HG03280 (cell line): ENCODE measurements at regions not wholly inside any gene's neighbourhood (a gene's known extent, or its start where the extent isn't known, plus 50 kb on each side); places are given as distances from the start of the nearest gene placed in this dataset.
"Not testable (repeated sequence)": the region's sequence is repeated elsewhere in the genome, so short reads cannot be mapped to it uniquely, and the experiment has no call there.

Experiments used
- ATAC-seq: cut with Tn5 transposase; IDR thresholded peaks from one replicate; pipeline ENCODE4 v1.9.1; 2021; ENCODE audit warnings: mild to moderate bottlenecking, moderate library complexity; ENCODE audit not compliant: unreplicated experiment

DNA sequence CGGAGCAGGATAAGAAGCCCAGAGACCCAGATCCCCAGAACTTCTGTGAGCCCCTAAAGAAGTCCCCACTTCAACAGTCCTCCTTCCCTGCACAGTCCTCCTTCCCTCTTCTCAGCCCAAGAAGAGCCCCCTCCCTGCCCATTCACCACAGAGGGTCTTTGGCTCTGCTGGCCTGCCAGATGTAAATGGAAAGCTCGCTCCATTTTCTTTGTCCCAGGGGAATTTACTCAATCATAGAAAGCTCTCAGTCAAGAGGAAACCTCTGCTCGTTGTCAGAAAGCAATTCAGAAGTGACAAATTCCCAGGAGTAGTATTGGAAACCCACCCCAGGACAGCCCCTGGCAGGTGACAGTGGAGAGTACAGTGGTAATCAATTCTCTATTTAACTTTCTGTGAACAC is 105.5 kb upstream of the SMAD3 start:
- no peak for ATAC-seq

DNA sequence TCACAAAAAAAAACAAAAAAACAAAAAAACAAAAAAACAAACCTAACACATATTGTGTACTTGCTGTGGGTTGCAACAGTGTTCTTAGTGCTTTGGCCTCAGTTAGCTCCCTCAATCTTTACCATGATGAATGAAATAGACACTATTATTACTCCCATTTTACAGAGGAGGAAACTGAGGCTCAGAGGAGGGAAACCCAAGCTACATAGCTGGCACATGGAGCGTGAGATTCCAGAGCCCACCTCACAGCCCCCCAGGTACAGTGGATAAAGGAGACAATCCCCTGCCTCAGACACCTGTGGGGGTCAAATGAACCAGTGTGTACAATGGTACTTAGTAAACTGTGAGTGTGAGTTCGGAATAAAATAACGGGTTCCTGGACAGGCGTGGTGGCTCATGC is 104.9 kb upstream of the SMAD3 start:
- no peak for ATAC-seq

DNA sequence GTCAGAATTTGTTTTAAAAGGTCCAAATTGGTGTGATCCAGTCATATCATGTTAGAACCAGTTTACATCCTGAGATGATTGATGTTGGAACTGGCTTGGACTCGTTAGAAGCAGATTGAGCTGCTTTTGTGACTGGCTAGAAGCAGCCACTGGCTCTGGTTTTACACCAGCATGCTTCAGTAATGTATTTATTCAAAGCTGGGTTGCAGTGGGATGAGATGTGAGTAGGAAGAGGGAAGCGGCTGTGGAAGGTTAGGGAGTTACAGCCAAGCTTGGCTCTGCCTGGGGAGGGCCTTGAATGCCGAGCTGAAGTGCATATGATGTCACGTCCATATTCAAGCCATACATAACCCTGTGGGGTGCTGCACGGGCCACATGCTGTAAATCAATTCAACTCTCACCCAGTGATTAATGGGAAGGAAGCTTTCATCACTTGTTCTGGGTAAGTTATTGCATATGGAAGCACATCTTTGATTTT is 104.0 kb upstream of the SMAD3 start:
- ATAC-seq = no peak

DNA sequence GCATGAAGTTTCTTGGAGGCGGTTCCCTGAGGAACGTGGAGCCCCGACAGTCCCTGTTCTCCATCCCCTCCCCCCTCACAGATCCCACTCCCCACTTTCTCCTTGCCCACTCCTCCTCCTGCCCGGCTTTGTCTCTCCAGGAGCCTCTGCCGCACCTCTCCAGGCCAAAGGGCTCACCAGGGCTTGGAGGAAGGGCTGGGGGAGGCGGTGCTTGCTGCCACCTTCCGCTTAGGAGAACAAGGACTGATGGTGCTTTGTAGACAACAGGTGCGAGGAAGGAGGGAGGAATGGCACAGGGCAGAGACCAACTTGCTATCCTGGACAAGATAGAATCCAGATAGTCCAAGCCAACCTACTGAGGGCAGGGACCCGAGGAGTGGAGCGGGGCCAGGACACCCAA is 103.5 kb upstream of the SMAD3 start:
- ATAC-seq = no peak

DNA sequence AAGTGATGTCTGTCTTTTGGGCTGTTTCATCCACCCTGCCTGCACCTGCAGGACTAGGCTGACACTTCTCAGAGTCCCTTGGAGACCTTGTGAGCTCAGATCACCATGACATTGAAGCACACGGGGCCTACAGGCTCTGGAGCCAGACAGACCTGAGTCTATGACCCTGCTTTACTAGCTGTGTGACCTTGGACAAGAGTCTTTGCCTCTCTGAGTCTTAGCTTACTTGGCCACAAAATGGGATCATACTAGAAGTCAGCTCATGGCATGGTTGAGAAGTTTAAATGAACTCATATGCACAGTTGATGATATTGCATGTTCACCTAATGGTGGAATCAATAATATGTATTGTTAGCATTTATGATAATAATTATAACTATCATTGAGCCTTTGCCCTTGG is 102.9 kb upstream of the SMAD3 start:
- no peak for ATAC-seq

DNA sequence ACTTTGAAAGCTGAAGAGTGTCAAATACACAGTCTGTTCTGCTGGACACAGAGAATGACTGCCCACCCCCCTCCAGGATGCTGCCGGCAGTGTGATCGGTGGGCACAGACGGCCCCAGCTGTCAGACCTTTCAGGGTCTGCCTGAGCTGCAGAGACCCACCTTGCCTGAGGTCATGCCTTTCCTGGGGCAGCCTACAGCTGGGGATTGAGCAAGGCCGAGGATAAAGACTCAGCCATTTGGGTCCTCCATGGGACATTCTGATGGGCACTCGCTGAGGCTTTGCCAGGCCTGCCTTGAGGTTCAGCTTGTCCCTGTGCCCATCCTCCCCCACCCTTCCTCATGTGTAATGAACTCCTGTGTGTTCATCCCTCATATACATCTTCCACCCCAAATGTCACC is 102.3 kb upstream of the SMAD3 start:
- no peak for ATAC-seq

DNA sequence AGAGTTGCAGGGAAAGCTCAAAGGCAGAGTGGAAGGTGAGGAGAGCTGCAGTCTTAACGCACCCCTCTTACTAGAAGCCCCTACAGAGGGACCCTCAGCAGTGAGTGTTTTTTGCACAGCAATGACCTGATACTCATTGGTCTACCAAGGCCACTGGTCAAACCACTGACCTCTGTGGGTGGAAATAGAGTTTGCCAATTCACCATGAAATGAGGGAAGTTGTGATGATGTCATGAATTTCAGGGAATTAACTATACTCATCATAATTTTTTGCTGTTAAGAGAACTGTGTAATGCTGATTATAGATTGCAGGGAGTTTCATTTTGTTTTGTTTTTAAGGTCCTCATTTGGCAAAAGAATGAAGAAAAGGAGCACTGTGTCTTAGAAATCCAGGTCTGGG is 101.7 kb upstream of the SMAD3 start:
- ATAC-seq = no peak

DNA sequence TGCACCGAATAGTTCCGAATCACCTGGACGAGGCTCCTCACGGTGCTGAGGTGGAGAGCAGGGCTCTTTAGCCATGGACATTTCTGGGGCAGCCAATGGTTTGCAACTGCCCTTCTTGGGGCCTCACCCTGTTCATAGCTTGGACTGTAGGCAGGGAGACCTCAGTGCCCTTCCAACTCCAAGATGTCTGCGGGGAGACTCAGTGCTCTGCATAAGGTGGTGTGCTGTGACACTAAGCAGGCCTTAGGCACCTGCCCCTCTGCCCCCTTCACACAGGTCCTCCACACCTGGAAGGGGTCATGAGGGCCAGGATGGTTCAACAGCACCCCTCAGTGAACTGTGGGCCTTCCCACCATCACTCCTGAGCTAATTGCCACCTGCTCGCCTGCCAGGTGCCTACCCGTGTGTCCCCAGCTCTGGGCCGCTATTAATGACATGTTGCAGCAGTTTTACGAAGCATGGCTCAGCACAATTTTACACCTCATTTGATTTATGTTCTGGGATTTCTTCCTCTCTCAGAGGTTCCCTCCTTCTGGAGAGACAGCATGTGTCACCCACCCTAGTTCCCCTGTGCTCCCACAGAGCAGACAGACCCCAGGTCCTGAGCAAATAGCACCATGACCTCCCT is 101.2 kb upstream of the SMAD3 start:
- ATAC-seq = no peak

DNA sequence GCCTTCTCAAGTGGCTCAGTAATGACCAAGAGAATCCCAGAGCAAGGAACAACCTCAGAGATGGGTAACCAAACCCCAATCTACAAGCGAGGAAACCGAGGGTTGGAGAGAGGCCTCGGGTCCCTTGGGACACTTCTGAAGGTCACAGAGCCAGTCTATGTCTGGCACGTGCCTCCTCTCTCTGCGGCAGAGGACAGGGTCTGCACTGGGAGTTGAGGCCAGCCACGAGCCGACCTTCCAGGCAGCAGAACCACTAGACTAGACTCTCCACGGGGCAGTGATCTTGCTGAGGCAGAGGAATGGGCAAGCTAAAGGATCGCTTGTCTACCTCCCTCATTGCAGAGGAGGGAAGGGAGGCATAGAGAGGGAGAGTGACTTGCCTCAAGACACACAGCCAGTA is 100.6 kb upstream of the SMAD3 start:
- no peak for ATAC-seq

DNA sequence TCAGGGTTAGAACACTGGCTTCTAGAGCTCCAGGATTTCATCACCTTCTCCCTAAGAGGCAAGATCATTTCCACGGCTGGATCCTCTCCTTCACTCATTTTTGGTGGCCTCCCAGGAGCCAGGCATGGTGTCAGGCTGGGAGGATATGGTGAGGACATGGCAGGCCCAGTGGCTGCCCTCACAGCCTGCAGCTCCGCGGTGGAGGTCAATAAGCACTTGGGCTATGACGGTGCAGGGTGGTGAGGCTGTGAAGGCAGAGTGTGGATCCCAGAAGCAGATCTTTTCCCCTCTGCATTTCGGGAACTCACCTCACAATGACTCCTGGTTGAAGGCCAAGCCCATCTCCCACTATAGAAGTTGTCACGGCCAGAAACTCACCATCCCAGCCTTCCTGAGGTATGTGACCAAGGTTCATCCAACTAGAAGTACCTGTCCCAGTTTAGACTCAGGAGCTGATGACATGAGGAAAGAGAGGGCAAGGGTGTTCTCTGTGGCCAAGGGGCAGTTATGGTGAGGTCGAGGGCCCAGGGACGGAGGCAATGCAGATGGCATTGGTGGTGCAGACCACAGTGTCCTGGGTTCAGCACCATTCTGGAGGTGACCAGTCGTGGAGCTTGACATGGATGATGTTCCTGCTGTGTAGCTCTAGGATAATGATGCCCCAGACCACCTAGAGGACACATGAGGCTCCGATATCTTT is 100.1 kb upstream of the SMAD3 start:
- ATAC-seq = no peak

DNA sequence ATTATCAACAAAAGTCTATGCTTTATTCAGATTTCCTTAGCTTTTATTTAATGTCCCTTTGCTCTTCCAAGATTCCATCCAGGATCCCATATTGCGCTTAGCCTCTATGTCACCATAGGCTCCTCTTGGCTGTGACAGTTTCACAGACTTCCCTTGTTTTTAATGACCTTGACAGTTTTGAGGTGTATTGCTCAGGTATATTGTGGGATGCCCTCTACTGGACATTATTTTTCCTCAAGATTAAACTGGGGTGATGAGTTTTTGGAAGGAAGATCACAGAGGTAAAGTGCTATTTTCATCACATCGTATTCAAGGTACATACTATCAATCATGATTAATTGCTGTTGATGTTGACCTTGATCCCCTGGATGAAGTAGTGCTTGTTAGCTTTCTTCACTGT is 99.1 kb upstream of the SMAD3 start:
- no peak for ATAC-seq

DNA sequence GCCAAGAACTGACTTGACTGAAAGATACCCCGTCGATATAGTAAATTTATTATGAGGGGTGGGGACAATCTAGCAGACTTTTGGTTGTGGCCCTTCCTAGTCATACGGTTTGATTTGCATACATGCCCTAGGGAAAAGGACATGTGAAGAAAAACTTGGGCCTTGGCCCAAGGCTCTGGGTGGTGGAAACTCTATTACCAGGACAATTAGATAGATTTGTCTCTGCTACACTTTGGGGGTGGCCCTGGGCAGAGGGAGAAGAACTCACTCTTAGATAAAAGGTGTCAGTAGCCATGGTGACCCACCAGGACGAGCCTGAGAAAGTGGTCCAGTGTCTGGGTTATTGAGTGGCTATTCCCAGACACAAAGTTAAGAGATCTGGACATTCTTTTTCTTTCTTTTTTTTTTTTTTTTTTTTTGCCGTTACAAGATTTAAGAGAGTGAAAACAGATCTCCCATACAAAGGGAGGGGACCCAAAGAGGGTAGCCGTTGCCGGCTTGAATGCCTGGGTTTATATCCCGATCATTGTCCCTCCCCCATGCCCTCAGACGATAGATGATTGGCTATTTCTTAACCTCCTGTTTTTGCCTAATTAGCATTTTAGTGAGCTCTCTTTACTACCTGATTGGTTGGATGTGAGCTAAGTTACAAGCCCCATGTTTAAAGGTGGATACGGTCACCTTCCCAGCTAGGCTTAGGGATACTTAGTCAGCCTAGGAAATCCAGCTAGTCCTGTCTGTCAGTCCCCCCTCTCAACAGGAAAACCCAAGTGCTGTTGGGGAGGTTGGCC is 96.4 kb upstream of the SMAD3 start:
- no peak for ATAC-seq

DNA sequence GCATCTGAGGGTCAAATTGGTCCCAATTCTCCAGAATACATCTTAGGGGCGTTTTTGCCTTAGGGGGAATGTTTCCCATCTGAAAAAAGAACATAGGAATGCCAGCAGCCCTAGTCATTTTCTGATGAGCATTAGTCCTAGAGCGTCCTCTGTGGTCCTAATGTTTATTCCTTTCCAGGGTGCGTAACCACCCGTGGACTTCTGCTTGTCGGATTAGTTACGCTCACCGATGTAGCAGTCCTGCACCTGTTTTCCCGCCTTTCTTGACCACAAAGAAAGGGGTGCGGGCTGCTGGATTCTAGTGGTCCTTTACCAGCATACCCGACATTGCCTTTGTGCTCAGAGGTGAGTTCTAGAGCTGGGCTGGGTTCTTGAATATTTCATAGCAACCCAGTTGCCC is 91.3 kb upstream of the SMAD3 start:
- ATAC-seq = not testable (repeated sequence)

DNA sequence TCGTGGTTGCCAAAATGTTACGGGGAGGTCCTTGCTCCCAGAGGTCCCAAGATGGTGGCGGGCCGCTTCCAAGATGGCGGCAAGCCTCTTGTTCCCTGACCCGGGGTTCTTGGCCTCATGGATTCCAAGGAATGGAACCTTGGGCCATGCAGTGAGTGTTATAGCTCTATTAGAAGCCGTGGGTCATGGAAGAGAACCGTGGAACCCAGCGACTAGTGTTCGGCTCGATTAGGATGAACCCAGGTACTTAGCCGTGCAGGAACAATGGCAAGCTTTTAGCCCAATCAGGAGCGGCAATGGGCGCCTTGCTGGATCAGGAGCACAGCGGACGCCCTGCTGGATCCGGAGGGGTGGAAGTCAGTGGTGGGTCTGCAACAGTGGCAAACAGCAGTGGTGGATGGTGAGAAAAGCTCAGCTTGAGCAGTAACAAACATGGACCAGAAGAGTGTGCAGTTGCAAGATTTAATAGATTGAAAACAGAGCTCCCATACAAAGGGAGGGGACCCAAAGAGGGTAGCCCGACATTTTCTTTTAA is 89.2 kb upstream of the SMAD3 start:
- ATAC-seq = not testable (repeated sequence)

DNA sequence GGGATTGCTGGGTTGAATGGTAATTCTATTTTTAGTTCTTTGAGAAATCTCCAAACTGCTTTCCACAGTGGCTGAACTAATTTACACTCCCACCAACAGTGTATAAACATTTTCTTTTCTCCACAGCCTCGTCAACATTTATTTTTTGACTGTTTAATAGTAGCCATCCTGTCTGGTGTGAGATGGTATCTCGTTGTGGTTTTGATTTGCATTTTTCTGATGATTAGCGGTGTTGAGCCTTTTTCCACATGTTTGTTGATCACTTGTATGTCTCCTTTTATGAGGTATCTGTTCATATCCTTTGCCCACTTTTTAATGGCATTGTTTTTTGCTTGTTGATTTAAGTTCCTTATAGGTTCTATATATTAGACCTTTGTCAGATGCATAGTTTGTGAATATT is 85.1 kb upstream of the SMAD3 start:
- not testable (repeated sequence) for ATAC-seq

DNA sequence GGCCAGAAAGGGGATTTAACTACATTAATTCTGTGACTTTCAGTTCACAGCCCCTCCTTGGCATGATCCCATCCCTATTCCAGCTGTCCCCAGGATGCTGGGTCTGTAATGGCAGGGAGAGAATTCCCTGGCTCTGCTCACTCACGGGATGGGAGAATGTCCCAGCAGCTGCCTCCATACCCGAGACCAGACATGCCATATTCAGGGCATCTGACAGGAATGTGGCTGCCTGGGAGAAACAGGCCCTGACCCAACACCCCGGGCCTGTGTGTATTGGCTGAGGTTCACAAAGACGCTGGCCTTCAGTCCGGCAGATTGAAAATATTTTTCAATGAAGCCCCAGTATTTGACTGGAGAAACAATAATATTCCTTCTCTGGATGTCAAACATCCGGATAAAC is 83.6 kb upstream of the SMAD3 start:
- ATAC-seq = no peak

DNA sequence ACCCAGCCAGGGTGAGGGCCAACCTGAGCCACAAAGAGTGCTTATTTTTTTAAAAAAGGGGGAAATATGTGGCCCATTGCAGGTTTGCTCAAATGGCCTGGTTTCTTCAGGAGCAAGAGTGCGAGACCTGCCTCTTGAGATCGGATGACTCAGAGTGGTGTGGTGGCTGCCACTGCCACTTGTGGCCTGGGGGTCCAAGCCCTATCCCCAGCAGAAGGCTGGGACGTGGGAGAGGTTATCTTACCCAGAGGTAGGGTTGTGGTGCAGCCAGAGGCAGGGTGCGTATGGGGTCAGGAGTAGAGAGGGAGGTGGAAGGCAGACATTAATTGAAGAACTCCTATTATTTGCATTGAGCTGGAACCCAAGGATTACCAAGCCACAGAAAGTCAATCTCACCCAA is 83.2 kb upstream of the SMAD3 start:
- ATAC-seq = no peak

DNA sequence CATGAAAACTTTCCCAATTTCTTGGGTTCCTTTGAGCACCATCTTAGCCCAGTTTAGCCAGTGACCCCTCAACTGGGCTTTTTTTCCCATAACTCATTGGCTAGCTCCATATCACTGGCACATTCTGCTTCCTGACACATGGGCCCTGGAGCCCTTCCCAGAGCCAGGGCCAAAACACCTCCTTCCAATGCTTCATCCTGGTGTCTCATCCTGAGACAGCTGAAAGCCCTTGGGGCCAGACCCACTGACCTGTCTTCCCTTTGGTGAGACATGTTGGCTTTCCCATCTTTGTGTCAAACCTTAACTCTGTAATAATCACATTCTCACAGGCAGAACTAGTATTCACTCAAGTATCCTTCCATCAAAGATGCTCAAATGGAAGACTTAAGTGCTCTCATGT is 82.6 kb upstream of the SMAD3 start:
- no peak for ATAC-seq

DNA sequence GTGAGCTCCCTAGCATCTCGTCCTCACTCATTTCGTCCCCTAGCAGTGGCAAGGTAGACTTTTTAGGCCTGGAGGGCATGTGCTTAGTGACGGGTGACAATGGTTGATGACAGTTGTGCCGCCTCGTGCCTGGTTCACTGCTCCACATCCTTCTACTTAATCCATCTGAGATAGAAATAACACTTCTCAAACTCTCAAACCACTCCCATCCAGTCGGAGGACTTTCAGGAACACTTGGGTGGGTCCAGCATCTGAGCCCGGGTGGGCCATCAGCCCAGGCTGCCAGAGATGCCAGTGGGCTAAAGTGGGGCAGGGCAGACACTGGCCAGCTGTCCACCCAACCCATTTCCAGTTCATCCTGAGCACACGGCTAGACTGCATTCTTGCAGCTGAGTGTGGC is 79.7 kb upstream of the SMAD3 start:
- ATAC-seq = no peak

DNA sequence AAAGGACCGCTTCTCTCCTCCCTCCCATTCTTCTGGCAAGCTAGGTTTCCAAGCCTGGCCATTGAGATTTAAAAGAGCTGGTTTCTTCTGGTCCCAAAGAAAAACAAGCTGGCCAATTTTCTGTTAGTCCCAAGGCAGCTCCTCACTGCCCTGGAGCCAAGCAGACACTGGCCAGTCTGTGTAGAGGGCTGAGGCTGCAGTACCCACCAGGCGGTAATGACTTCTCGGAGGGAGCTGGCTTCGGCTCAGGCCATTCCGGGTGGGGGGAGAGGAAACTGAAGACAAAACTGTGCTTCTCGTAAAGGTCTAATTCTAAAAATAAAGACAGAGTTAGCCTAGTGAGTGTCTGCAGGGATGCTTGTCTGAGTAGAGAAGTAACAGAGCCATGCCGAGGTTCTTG is 78.5 kb upstream of the SMAD3 start:
- no peak for ATAC-seq

DNA sequence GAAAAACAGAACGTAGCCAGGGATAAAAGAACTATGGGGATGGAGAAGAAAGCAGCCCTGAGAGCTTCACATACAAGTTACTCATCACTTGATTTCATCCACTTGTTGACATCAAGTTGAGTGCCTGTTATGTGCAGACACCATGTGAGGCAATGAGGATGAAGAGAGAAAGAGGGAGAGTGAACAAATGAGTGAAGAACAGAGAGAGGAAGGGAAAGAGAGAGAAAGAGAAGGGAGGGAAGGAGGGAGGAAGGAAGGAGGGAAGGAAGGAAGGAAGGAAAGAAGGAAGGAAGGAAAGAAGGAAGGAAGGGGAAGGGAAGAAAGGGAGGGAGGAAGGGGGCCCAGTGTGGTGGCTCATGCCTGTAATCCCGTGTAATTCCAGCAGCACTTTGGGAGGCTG is 72.3 kb upstream of the SMAD3 start:
- no peak for ATAC-seq
